ENCODE measurements at regions not wholly inside any gene's neighbourhood (a gene's known extent, or its start where the extent isn't known, plus 50 kb on each side); places are given as distances from the start of the nearest gene placed in this dataset.
A peak's percentile ranks its signal among the peaks of the same experiment; 100 is the strongest.

- H3K36me3 Mint-ChIP-seq (ENCODE audit: low read depth): no peaks in the 10 kb centered on the region
- Histone ChIP-seq H3K4me3 (no peak overlapping the region), H2AFZ (no peak overlapping the region), H3K4me1 (ENCODE audit: insufficient read depth) (peaks cover 34% of the 10 kb centered on the region), H4K20me1 (replicated peaks; ENCODE audit: insufficient read depth) (no peaks in the 10 kb centered on the region), H3K27me3 (ENCODE audit: insufficient read depth) (peaks cover 29% of the 10 kb centered on the region), H3F3A (replicated peaks; ENCODE audit: low read depth) (no peaks in the 10 kb centered on the region), H3K79me2 (replicated peaks; ENCODE audit: insufficient read depth) (no peaks in the 10 kb centered on the region), H3K9me2 (ENCODE audit: insufficient read depth) (no peaks in the 10 kb centered on the region), H3K4me2 (no peak overlapping the region), H3K36me3 (ENCODE audit: insufficient read depth) (no peaks in the 10 kb centered on the region), H3K27ac (ENCODE audit: low read depth) (no peak overlapping the region)
- H3K4me1 Mint-ChIP-seq: peaks cover 35% of the 10 kb centered on the region
- no peak overlapping the region for H3K27ac Mint-ChIP-seq
- peaks cover 27% of the 10 kb centered on the region for H3K27me3 Mint-ChIP-seq (ENCODE audit: insufficient read depth, low read depth, poor library complexity)
- DNase-seq (ENCODE audit: low spot score) (no peak), ATAC-seq (no peak)
- TF ChIP-seq POLR2AphosphoS5 (IDR thresholded peaks at IDR 0.05; ENCODE audit: low read depth) (no peak), CREB1 (CRISPR knock-in tag; IDR thresholded peaks at IDR 0.05; ENCODE audit: low read depth) (no peak), ZNF114 (CRISPR knock-in tag; IDR thresholded peaks at IDR 0.05) (no peak), EZH2 (IDR thresholded peaks at IDR 0.05; ENCODE audit: low read depth, unreplicated experiment) (no peak), NANOG (IDR thresholded peaks at IDR 0.05; ENCODE audit: borderline replicate concordance) (no peak), ETS1 (IDR thresholded peaks at IDR 0.05) (no peak), EZH2phosphoT487 (IDR thresholded peaks at IDR 0.05; ENCODE audit: unreplicated experiment) (no peak), STAT1 (IDR thresholded peaks at IDR 0.05; ENCODE audit: unreplicated experiment) (no peak)
- H3K9me3 Mint-ChIP-seq: no peaks in the 10 kb centered on the region
- H3K4me3 Mint-ChIP-seq: no peak overlapping the region
These were observed 188.7 kb downstream of the EMX2 start for GRCh38 chr10:117731121-117731791.

- Mint-ChIP-seq H3K27ac (no peak overlapping the region), H3K36me3 (ENCODE audit: low read depth) (no peaks in the 10 kb centered on the region), H3K4me1 (peaks cover 35% of the 10 kb centered on the region), H3K27me3 (ENCODE audit: insufficient read depth, low read depth, poor library complexity) (peaks cover 30% of the 10 kb centered on the region), H3K9me3 (no peaks in the 10 kb centered on the region), H3K4me3 (peak overlapping the region; percentile 70)
- H3K27ac ChIP-seq (ENCODE audit: low read depth): no peak overlapping the region
- peaks cover 42% of the 10 kb centered on the region for H3K27me3 ChIP-seq (ENCODE audit: insufficient read depth)
- H3K79me2 ChIP-seq (replicated peaks; ENCODE audit: insufficient read depth): no peaks in the 10 kb centered on the region
- peak; percentile 85 for ATAC-seq
- H3K4me1 ChIP-seq (ENCODE audit: insufficient read depth): peaks cover 34% of the 10 kb centered on the region
- H3K4me3 ChIP-seq: peak overlapping the region; percentile 68
- peak; percentile 74 for DNase-seq (ENCODE audit: low spot score)
- H2AFZ ChIP-seq: peak overlapping the region; percentile 98
- no peaks in the 10 kb centered on the region for H3F3A ChIP-seq (replicated peaks; ENCODE audit: low read depth)
- TF ChIP-seq ZNF114 (CRISPR knock-in tag; IDR thresholded peaks at IDR 0.05) (no peak), NANOG (IDR thresholded peaks at IDR 0.05; ENCODE audit: borderline replicate concordance) (no peak), EZH2 (IDR thresholded peaks at IDR 0.05; ENCODE audit: low read depth, unreplicated experiment) (no peak), CTCF (conservative IDR thresholded peaks at IDR 0.05; ENCODE audit: low read depth in 2 of 2) (peak in 1 of 2 experiments; percentile 26; a peak in 1 of 4 replicates)
- no peaks in the 10 kb centered on the region for H3K36me3 ChIP-seq (ENCODE audit: insufficient read depth)
- H3K9me2 ChIP-seq (ENCODE audit: insufficient read depth): no peaks in the 10 kb centered on the region
- H3K4me2 ChIP-seq: peak overlapping the region; percentile 92
- H4K20me1 ChIP-seq (replicated peaks; ENCODE audit: insufficient read depth): no peaks in the 10 kb centered on the region
These were observed 192.3 kb downstream of the EMX2 start for GRCh38 chr10:117734731-117735405.

Data from GM23338 (cell line).